ENCODE measurements at regions not wholly inside any gene's neighbourhood (a gene's known extent, or its start where the extent isn't known, plus 50 kb on each side); places are given as distances from the start of the nearest gene placed in this dataset.

DNA sequence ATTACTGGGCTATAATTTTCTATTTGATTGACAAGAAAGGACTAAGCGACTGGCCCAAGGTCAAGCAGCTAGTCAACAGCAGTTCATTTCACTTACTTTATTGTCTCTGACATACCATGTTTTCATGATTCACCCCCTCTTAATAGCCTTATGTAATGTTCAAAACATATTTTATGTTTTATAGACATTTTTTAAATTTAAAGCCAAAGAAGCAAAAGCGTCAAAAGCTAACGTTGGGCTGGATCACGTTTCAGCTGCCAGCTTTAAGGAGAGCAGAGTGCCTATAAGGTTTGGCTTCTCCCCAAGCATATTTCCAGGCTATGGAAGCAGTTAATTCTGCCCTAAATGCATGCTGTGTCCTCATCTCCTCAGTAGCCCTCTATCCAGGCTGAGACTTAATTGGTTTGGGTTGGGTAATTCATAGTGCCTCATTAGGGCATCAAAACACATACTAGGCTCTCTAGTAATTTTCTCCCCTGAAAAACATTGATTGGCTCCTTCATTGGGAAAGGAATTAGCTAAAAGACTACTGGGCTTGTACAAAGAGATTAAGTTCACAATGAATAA lies 94.8 kb upstream of the CREB1 start:
- Histone ChIP-seq H3K36me3 (ENCODE audit: control insufficient read depth in 4 of 4, insufficient read depth in 3 of 4, low read depth in 1 of 4, low read length in 3 of 4) (no peaks in the 10 kb centered on the region), H3K4me3 (ENCODE audit: low read depth in 1 of 3, low read length in 3 of 3) (no peak overlapping the region), H3K4me1 (ENCODE audit: control insufficient read depth in 4 of 4, insufficient read depth in 4 of 4, low read length in 3 of 4) (no peaks in the 10 kb centered on the region), H3K9ac (ENCODE audit: low read depth in 1 of 2, low read length in 2 of 2) (no peak overlapping the region), H3K27ac (ENCODE audit: low read depth in 1 of 2, low read length in 2 of 2) (no peak overlapping the region), H3K27me3 (ENCODE audit: control insufficient read depth in 4 of 4, insufficient read depth in 4 of 4, low read length in 3 of 4) (no peaks in the 10 kb centered on the region), H3K9me3 (ENCODE audit: control insufficient read depth in 4 of 4, low read length in 3 of 4) (no peaks in the 10 kb centered on the region)
- TF ChIP-seq TAF1 (conservative IDR thresholded peaks at IDR 0.05): no peak
- TF ChIP-seq, protein P1, sequence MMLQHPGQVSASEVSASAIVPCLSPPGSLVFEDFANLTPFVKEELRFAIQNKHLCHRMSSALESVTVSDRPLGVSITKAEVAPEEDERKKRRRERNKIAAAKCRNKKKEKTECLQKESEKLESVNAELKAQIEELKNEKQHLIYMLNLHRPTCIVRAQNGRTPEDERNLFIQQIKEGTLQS (IDR thresholded peaks at IDR 0.05): no peak
- DNase-seq (ENCODE audit: low spot score): no peak
- WGBS: 95% methylated on average over 4 of the region's 4 CpGs

- H3K4me3 ChIP-seq (ENCODE audit: low read depth in 1 of 3, low read length in 3 of 3): no peak overlapping the region
- no peaks in the 10 kb centered on the region for H3K36me3 ChIP-seq (ENCODE audit: control insufficient read depth in 4 of 4, insufficient read depth in 3 of 4, low read depth in 1 of 4, low read length in 3 of 4)
- no peak overlapping the region for H3K9ac ChIP-seq (ENCODE audit: low read depth in 1 of 2, low read length in 2 of 2)
- no peak for TF ChIP-seq RAD21 (IDR thresholded peaks at IDR 0.05)
- TF ChIP-seq EGR1 (IDR thresholded peaks at IDR 0.05; ENCODE audit: low read depth in 2 of 2): no peak
- no peak for TF ChIP-seq HNF4A (conservative IDR thresholded peaks at IDR 0.05)
- TF ChIP-seq HNF4G (IDR thresholded peaks at IDR 0.05): no peak
- TF ChIP-seq GABPA (IDR thresholded peaks at IDR 0.05 in 1 of 2, conservative IDR thresholded peaks at IDR 0.05 in 1 of 2): no peak
- TF ChIP-seq FOXA1 (IDR thresholded peaks at IDR 0.05): no peak
- no peak for TF ChIP-seq YY1 (IDR thresholded peaks at IDR 0.05)
- no peak for TF ChIP-seq NR2F2 (IDR thresholded peaks at IDR 0.05)
- no peak for TF ChIP-seq JUND (IDR thresholded peaks at IDR 0.05)
- TF ChIP-seq, protein P2, sequence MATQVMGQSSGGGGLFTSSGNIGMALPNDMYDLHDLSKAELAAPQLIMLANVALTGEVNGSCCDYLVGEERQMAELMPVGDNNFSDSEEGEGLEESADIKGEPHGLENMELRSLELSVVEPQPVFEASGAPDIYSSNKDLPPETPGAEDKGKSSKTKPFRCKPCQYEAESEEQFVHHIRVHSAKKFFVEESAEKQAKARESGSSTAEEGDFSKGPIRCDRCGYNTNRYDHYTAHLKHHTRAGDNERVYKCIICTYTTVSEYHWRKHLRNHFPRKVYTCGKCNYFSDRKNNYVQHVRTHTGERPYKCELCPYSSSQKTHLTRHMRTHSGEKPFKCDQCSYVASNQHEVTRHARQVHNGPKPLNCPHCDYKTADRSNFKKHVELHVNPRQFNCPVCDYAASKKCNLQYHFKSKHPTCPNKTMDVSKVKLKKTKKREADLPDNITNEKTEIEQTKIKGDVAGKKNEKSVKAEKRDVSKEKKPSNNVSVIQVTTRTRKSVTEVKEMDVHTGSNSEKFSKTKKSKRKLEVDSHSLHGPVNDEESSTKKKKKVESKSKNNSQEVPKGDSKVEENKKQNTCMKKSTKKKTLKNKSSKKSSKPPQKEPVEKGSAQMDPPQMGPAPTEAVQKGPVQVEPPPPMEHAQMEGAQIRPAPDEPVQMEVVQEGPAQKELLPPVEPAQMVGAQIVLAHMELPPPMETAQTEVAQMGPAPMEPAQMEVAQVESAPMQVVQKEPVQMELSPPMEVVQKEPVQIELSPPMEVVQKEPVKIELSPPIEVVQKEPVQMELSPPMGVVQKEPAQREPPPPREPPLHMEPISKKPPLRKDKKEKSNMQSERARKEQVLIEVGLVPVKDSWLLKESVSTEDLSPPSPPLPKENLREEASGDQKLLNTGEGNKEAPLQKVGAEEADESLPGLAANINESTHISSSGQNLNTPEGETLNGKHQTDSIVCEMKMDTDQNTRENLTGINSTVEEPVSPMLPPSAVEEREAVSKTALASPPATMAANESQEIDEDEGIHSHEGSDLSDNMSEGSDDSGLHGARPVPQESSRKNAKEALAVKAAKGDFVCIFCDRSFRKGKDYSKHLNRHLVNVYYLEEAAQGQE (IDR thresholded peaks at IDR 0.05): no peak
- no peak for TF ChIP-seq FOXA2 (IDR thresholded peaks at IDR 0.05)
- TF ChIP-seq SP1 (IDR thresholded peaks at IDR 0.05): no peak
- TF ChIP-seq, protein P3, sequence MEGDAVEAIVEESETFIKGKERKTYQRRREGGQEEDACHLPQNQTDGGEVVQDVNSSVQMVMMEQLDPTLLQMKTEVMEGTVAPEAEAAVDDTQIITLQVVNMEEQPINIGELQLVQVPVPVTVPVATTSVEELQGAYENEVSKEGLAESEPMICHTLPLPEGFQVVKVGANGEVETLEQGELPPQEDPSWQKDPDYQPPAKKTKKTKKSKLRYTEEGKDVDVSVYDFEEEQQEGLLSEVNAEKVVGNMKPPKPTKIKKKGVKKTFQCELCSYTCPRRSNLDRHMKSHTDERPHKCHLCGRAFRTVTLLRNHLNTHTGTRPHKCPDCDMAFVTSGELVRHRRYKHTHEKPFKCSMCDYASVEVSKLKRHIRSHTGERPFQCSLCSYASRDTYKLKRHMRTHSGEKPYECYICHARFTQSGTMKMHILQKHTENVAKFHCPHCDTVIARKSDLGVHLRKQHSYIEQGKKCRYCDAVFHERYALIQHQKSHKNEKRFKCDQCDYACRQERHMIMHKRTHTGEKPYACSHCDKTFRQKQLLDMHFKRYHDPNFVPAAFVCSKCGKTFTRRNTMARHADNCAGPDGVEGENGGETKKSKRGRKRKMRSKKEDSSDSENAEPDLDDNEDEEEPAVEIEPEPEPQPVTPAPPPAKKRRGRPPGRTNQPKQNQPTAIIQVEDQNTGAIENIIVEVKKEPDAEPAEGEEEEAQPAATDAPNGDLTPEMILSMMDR (IDR thresholded peaks at IDR 0.05; ENCODE audit: low read depth, low read length, missing input control): no peak
- no peak for TF ChIP-seq MAX (IDR thresholded peaks at IDR 0.05)
- no peak for TF ChIP-seq RXRA (IDR thresholded peaks at IDR 0.05)
- TF ChIP-seq ZBTB33 (IDR thresholded peaks at IDR 0.05): no peak
- no peak overlapping the region for H3K27ac ChIP-seq (ENCODE audit: low read depth in 1 of 2, low read length in 2 of 2)
- DNase-seq (ENCODE audit: low spot score): no peak
- 89% methylated on average over 1 of the region's 1 CpG for WGBS
- no peaks in the 10 kb centered on the region for H3K27me3 ChIP-seq (ENCODE audit: control insufficient read depth in 4 of 4, insufficient read depth in 4 of 4, low read length in 3 of 4)
- H3K9me3 ChIP-seq (ENCODE audit: control insufficient read depth in 4 of 4, low read length in 3 of 4): no peaks in the 10 kb centered on the region
- no peaks in the 10 kb centered on the region for H3K4me1 ChIP-seq (ENCODE audit: control insufficient read depth in 4 of 4, insufficient read depth in 4 of 4, low read length in 3 of 4)
Measured at GRCh38 chr2:207437136-207437523, 92.6 kb upstream of the CREB1 start.

Data from liver (tissue), 8 donors.